Trophoblast cell (in vitro differentiated cells and primary cell): ENCODE measurements at regions not wholly inside any gene's neighbourhood (a gene's known extent, or its start where the extent isn't known, plus 50 kb on each side); places are given as distances from the start of the nearest gene placed in this dataset.

Experiments
- DNase-seq, 2 donors: peaks; one replicate each; pipeline ENCODE4 v3.0.0-alpha.2; 2016
- H2AFZ ChIP-seq: 2 replicates; pipeline ENCODE4 v1.6.1; 2013; ENCODE audit warnings: low read length, moderate library complexity, mild to moderate bottlenecking; ENCODE audit not compliant: insufficient read depth, poor library complexity
- H2AK5ac ChIP-seq: 2 replicates; pipeline ENCODE4 v1.6.1; 2013; ENCODE audit warnings: mild to moderate bottlenecking, low read length
- H2BK120ac ChIP-seq: 2 replicates; pipeline ENCODE4 v1.6.1; 2013; ENCODE audit warnings: low read length, mild to moderate bottlenecking, moderate library complexity; ENCODE audit not compliant: insufficient read depth, poor library complexity
- H2BK12ac ChIP-seq: 2 replicates; pipeline ENCODE4 v1.6.1; 2013; ENCODE audit warnings: mild to moderate bottlenecking, low read length, moderate library complexity
- H2BK5ac ChIP-seq: 2 replicates; pipeline ENCODE4 v1.6.1; 2013; ENCODE audit warnings: low read length, low read depth, moderate library complexity, mild to moderate bottlenecking; ENCODE audit not compliant: poor library complexity
- H3K14ac ChIP-seq: 2 replicates; pipeline ENCODE4 v1.6.1; 2013; ENCODE audit warnings: mild to moderate bottlenecking, low read length
- H3K18ac ChIP-seq: 2 replicates; pipeline ENCODE4 v1.6.1; 2013; ENCODE audit warnings: mild to moderate bottlenecking, low read length
- H3K23ac ChIP-seq: 2 replicates; pipeline ENCODE4 v1.6.1; 2013; ENCODE audit warnings: low read length
- H3K27ac ChIP-seq: 2 replicates; pipeline ENCODE4 v1.5.1; 2013; ENCODE audit warnings: low read depth, mild to moderate bottlenecking, inconsistent platforms, low read length, moderate library complexity
- H3K27me3 ChIP-seq: 2 replicates; pipeline ENCODE4 v1.6.1; 2013; ENCODE audit warnings: inconsistent platforms, mild to moderate bottlenecking, low read length, moderate library complexity; ENCODE audit not compliant: insufficient read depth
- H3K36me3 ChIP-seq, 2 experiments: 1 replicate in 1 of 2; 2 replicates in 1 of 2; pipeline ENCODE4 v1.6.1; 2013; ENCODE audit warnings: low read length in 2 of 2, mild to moderate bottlenecking in 2 of 2, moderate library complexity in 1 of 2; ENCODE audit not compliant: insufficient read depth in 2 of 2, control insufficient read depth in 1 of 2
- H3K4ac ChIP-seq: 2 replicates; pipeline ENCODE4 v1.6.1; 2013; ENCODE audit warnings: low read depth, mild to moderate bottlenecking, low read length, moderate library complexity
- H3K4me1 ChIP-seq, 2 experiments: 1 replicate in 1 of 2; 2 replicates in 1 of 2; pipeline ENCODE4 v1.6.1; 2013; ENCODE audit warnings: low read length in 2 of 2, mild to moderate bottlenecking in 2 of 2, moderate library complexity in 1 of 2; ENCODE audit not compliant: insufficient read depth in 2 of 2, control insufficient read depth in 1 of 2
- H3K4me2 ChIP-seq: 2 replicates; pipeline ENCODE4 v1.6.1; 2013; ENCODE audit warnings: inconsistent platforms, mild to moderate bottlenecking, low read length, moderate library complexity
- H3K4me3 ChIP-seq: 2 replicates; pipeline ENCODE4 v1.5.1; 2013; ENCODE audit warnings: mild to moderate bottlenecking, low read depth, low read length, inconsistent platforms
- H3K79me1 ChIP-seq: one replicate; pipeline ENCODE4 v1.6.1; 2013; ENCODE audit warnings: low read length
- H3K79me2 ChIP-seq: 2 replicates; pipeline ENCODE4 v1.6.1; 2013; ENCODE audit warnings: low read length, mild to moderate bottlenecking; ENCODE audit not compliant: control insufficient read depth, insufficient read depth, poor library complexity
- H3K9ac ChIP-seq: 2 replicates; pipeline ENCODE4 v1.6.1; 2013; ENCODE audit warnings: mild to moderate bottlenecking, low read length
- H3K9me3 ChIP-seq: 2 replicates; pipeline ENCODE4 v1.6.1; 2013; ENCODE audit warnings: low read depth, mild to moderate bottlenecking, control low read depth, inconsistent platforms, low read length; ENCODE audit not compliant: insufficient read depth
- H4K12ac ChIP-seq: 2 replicates; pipeline ENCODE4 v1.6.1; 2013; ENCODE audit warnings: low read depth, mild to moderate bottlenecking, low read length, moderate library complexity
- H4K8ac ChIP-seq: 2 replicates; pipeline ENCODE4 v1.6.1; 2013; ENCODE audit warnings: low read depth, mild to moderate bottlenecking, low read length, moderate library complexity
- H4K91ac ChIP-seq: one replicate; pipeline ENCODE4 v1.6.1; 2013; ENCODE audit warnings: low read depth, mild to moderate bottlenecking, low read length, moderate library complexity
- WGBS: extraction: QIAGEN DNeasy Blood & Tissue Kit; methylation state at CpG from one replicate; pipeline ENCODE4 v1.1.7; 2013; ENCODE audit warnings: missing lambda C conversion rate; ENCODE audit not compliant: insufficient read length, insufficient coverage; ENCODE audit errors: extremely low coverage; 5-methylcytosine and 5-hydroxymethylcytosine counted together

DNA sequence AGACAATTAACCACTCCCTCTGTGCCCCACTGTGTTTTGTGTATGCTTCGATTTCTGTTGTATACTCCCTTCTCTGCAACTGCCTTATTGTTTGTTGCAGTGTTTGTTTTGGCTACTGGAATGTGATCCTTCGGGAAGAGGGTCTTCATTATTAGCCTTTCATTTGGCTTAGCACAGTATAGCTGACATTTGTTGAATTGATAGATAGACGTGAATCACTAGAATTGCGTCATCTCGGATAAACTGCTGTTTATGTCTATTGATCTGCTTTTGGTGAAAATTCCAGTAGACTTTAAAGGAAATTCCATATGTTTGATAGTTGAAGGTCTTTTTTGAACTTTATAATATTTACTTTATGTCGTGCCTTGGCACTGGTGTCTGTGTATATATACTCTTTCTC, 189.9 kb upstream of the EYA4 start:
- Histone ChIP-seq H4K12ac (no peak overlapping the region), H3K4me2 (no peak overlapping the region), H3K36me3 (no peaks in the 10 kb centered on the region), H3K14ac (no peak overlapping the region), H3K18ac (no peak overlapping the region), H3K9me3 (no peaks in the 10 kb centered on the region), H2BK5ac (no peak overlapping the region), H2BK120ac (no peak overlapping the region), H3K4me1 (no peaks in the 10 kb centered on the region), H3K79me2 (no peaks in the 10 kb centered on the region), H3K23ac (no peak overlapping the region), H3K27me3 (no peaks in the 10 kb centered on the region), H3K9ac (no peak overlapping the region), H2BK12ac (no peak overlapping the region), H4K91ac (no peak overlapping the region), H3K4me3 (no peak overlapping the region), H3K79me1 (no peaks in the 10 kb centered on the region), H2AK5ac (no peak overlapping the region), H4K8ac (no peak overlapping the region), H2AFZ (no peak overlapping the region), H3K4ac (no peak overlapping the region), H3K27ac (no peak overlapping the region)
- no peak for DNase-seq
- no CpG with 5 or more reads among the region's 6 CpGs for WGBS

DNA sequence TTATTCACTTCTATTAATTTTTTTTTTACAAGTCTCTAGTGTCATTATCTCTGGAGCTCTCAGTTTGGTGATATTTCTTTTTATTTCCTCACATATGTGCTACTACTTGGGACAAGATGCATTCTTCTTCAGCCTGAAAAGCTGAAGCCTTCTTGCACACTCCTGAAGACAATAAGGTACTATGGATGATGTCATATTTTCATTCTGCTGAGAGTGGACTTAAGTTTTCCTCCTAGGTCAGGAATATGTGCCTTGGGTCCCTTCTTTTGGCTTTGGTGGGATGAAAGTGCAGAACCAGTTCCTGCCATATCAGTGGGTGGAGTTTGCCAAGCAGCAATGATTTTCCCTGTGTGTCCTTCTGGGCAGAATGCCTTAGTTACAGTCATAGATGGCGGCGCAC, 188.7 kb upstream of the EYA4 start:
- Histone ChIP-seq H3K14ac (no peak overlapping the region), H3K4ac (no peak overlapping the region), H2AK5ac (no peak overlapping the region), H4K8ac (no peak overlapping the region), H3K4me1 (no peaks in the 10 kb centered on the region), H3K18ac (no peak overlapping the region), H3K4me2 (no peak overlapping the region), H2BK5ac (no peak overlapping the region), H3K27ac (no peak overlapping the region), H2BK12ac (no peak overlapping the region), H4K91ac (no peak overlapping the region), H3K4me3 (no peak overlapping the region), H3K23ac (no peak overlapping the region), H3K79me1 (no peaks in the 10 kb centered on the region), H3K36me3 (no peaks in the 10 kb centered on the region), H2AFZ (no peak overlapping the region), H3K27me3 (no peaks in the 10 kb centered on the region), H2BK120ac (no peak overlapping the region), H3K79me2 (no peaks in the 10 kb centered on the region), H4K12ac (no peak overlapping the region), H3K9me3 (no peaks in the 10 kb centered on the region), H3K9ac (no peak overlapping the region)
- no peak for DNase-seq
- no CpG with 5 or more reads among the region's 2 CpGs for WGBS

DNA sequence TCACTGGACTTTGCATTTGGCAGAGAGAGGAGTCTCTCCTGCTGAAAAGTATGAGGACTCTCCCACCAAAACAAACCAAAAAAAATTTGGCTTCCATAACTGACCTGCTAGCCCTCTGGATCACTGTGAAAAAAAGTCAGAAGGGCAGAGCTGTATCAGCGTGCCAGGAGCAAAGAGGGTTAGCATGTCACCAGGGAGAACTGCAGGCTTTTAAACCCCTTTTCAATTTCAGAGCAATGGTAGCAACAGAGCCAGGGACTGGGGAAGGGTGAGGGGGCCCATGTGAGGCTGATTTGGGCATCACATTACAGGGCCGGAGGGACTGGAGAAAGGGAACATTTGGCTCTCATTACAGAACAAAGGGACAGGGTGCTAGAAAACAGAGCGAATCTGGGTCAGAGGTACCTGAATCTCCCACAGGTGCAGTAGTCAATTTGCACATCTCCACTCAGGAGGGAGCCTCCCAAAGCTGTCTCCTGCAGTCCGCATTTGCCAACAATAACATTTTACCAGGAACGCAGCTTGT, 185.7 kb upstream of the EYA4 start:
- H3K23ac ChIP-seq = no peak overlapping the region
- no peak overlapping the region for H3K4me2 ChIP-seq
- H3K36me3 ChIP-seq = no peaks in the 10 kb centered on the region
- no peak for DNase-seq
- no peak overlapping the region for H4K12ac ChIP-seq
- WGBS = no CpG with 5 or more reads among the region's 5 CpGs
- H2AK5ac ChIP-seq = no peak overlapping the region
- H3K4me3 ChIP-seq = no peak overlapping the region
- no peak overlapping the region for H2AFZ ChIP-seq
- no peaks in the 10 kb centered on the region for H3K79me2 ChIP-seq
- no peak overlapping the region for H2BK12ac ChIP-seq
- no peak overlapping the region for H4K91ac ChIP-seq
- H3K79me1 ChIP-seq = no peaks in the 10 kb centered on the region
- H3K4me1 ChIP-seq = no peaks in the 10 kb centered on the region
- H3K18ac ChIP-seq = no peak overlapping the region
- no peak overlapping the region for H3K9ac ChIP-seq
- no peak overlapping the region for H4K8ac ChIP-seq
- no peaks in the 10 kb centered on the region for H3K27me3 ChIP-seq
- no peak overlapping the region for H2BK5ac ChIP-seq
- no peak overlapping the region for H3K14ac ChIP-seq
- H3K4ac ChIP-seq = no peak overlapping the region
- H3K27ac ChIP-seq = no peak overlapping the region
- H2BK120ac ChIP-seq = no peak overlapping the region
- no peaks in the 10 kb centered on the region for H3K9me3 ChIP-seq

DNA sequence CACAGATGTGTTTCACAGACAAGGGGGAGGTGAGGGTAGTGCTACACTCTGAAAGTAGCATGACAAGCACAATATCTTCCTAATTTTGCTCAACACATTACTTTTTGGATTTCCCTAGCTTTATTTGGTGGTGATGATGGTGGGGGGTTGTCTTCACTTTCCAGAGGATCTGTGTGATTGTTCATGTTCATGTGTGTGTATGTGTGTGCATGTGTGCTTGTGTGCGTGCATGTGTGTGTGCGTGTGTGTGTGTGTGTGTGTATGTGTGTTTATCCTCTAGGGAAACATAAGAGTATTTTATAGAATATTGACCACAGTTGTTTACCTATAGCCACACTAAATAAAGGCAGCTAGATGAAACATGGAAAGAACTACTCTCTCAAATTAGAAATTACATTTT, 183.8 kb upstream of the EYA4 start:
- H3K23ac ChIP-seq = no peak overlapping the region
- no peak overlapping the region for H3K27ac ChIP-seq
- no peak for DNase-seq
- no peak overlapping the region for H2BK5ac ChIP-seq
- no peaks in the 10 kb centered on the region for H3K79me1 ChIP-seq
- no peak overlapping the region for H2BK12ac ChIP-seq
- H2BK120ac ChIP-seq = no peak overlapping the region
- no peak overlapping the region for H4K12ac ChIP-seq
- H2AK5ac ChIP-seq = no peak overlapping the region
- no peak overlapping the region for H3K18ac ChIP-seq
- WGBS = no CpG with 5 or more reads among the region's 2 CpGs
- no peaks in the 10 kb centered on the region for H3K4me1 ChIP-seq
- H3K9ac ChIP-seq = no peak overlapping the region
- no peaks in the 10 kb centered on the region for H3K79me2 ChIP-seq
- no peaks in the 10 kb centered on the region for H3K36me3 ChIP-seq
- H3K4me2 ChIP-seq = no peak overlapping the region
- no peaks in the 10 kb centered on the region for H3K27me3 ChIP-seq
- no peaks in the 10 kb centered on the region for H3K9me3 ChIP-seq
- H3K4ac ChIP-seq = no peak overlapping the region
- H4K8ac ChIP-seq = no peak overlapping the region
- H2AFZ ChIP-seq = no peak overlapping the region
- no peak overlapping the region for H3K4me3 ChIP-seq
- H4K91ac ChIP-seq = no peak overlapping the region
- no peak overlapping the region for H3K14ac ChIP-seq
